GM23248 (cell line): ENCODE measurements at regions not wholly inside any gene's neighbourhood (a gene's known extent, or its start where the extent isn't known, plus 50 kb on each side); places are given as distances from the start of the nearest gene placed in this dataset.

Experiments
- EZH2 ChIP-seq: fragments of 200-600 bp; sonication (generic); IDR thresholded peaks from 2 replicates; pipeline ENCODE4 v1.6.1; 2018; ENCODE audit warnings: antibody characterized with exemption, mild to moderate bottlenecking; ENCODE audit not compliant: insufficient read depth, poor library complexity, severe bottlenecking
- EZH2phosphoT487 ChIP-seq: fragments of 200-600 bp; sonication (generic); IDR thresholded peaks from 2 replicates; pipeline ENCODE4 v1.6.1; 2018; ENCODE audit warnings: antibody characterized with exemption, moderate library complexity, mild to moderate bottlenecking, low read depth; ENCODE audit not compliant: insufficient read depth

DNA sequence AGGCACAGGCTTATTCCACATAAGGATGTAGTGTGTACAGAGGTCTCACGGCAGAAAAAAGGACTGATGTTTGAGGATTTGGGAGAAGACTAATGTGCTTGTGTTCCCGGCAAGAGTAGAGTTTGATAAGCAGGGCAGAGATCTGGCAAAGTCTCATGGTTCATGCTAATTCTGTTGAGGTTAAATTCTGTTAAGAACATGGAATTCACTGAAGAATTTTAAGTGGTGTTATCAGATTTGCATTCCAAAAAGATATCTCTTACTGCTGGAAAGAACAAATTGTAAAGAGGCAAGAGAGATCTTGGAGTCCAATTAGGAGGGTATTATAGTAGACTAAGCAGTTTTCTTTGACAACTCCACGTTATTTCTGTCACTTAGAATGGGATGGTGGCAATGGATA, 348.3 kb downstream of the TDRD3 start:
- TF ChIP-seq EZH2 = no peak
- no peak for TF ChIP-seq EZH2phosphoT487
